Stomach (tissue), 8 donors: ENCODE measurements at regions not wholly inside any gene's neighbourhood (a gene's known extent, or its start where the extent isn't known, plus 50 kb on each side); places are given as distances from the start of the nearest gene placed in this dataset.

Experiments used
- DNase-seq, 2 donors: peaks; one replicate each; pipeline versions ENCODE4 v3.0.0 to v3.0.0-alpha.2; 2013 to 2019
- H3K27ac ChIP-seq, 5 donors: fragments of 200-600 bp in 4 of 5; sonication (generic) in 4 of 5; one replicate each; pipeline ENCODE4 v1.5.1; 2013 to 2019; ENCODE audit warnings: mild to moderate bottlenecking in 1 of 5, moderate library complexity in 1 of 5
- H3K27me3 ChIP-seq, 3 donors: fragments of 200-600 bp; sonication (generic); one replicate each; pipeline ENCODE4 v1.5.1; 2017 to 2019; ENCODE audit warnings: mixed run types in 1 of 3
- H3K36me3 ChIP-seq, 4 donors: fragments of 200-600 bp; sonication (generic); 1 replicate in 3 of 4; 2 replicates in 1 of 4; pipeline ENCODE4 v1.5.1; 2016 to 2019
- H3K4me1 ChIP-seq, 4 donors: fragments of 200-600 bp; sonication (generic); one replicate each; pipeline ENCODE4 v1.5.1; 2016 to 2019
- H3K4me3 ChIP-seq, 4 donors: fragments of 200-600 bp; sonication (generic) in 3 of 4; one replicate each; pipeline ENCODE4 v1.5.1; 2016 to 2019; ENCODE audit warnings: mild to moderate bottlenecking in 1 of 4
- H3K9me3 ChIP-seq, 4 donors: fragments of 200-600 bp; sonication (generic); one replicate each; pipeline ENCODE4 v1.5.1; 2016 to 2019
- EP300 ChIP-seq: sonication (generic); formaldehyde crosslinking; IDR thresholded peaks from one replicate; pipeline ENCODE4 v1.6.1; 2017; ENCODE audit warnings: antibody characterized with exemption
- POLR2A ChIP-seq, 4 donors: fragments of 450-650 bp; IDR thresholded peaks; one replicate each; pipeline ENCODE4 v1.6.1; 2016; ENCODE audit warnings: antibody characterized with exemption in 4 of 4, control low read depth in 2 of 4, mild to moderate bottlenecking in 1 of 4, moderate library complexity in 1 of 4
- POLR2AphosphoS5 ChIP-seq, 3 donors: sonication (generic); formaldehyde crosslinking; IDR thresholded peaks; one replicate each; pipeline ENCODE4 v1.6.1; 2016; ENCODE audit warnings: antibody characterized with exemption in 3 of 3
- WGBS, 5 donors: extraction: QIAGEN DNeasy Blood & Tissue Kit in 3 of 5; methylation state at CpG; one replicate each; pipeline versions ENCODE4 v1.1.5 to v1.1.7; 2013 to 2018; 5-methylcytosine and 5-hydroxymethylcytosine counted together
- intact Hi-C: fragments of 100-400 bp; cut with DNase I; formaldehyde crosslinking; loops from one replicate; pipeline ENCODE4 v1.15.1; 2023; ENCODE audit warnings: low total_unique reads
- TF ChIP-seq, protein P1 (sequence below), 7 experiments: fragments of 450-650 bp in 4 of 7; fragments of 200-600 bp in 3 of 7; sonication (generic) in 3 of 7; IDR thresholded peaks; one replicate each; pipeline ENCODE4 v1.5.1; 2016 to 2019; ENCODE audit warnings: antibody characterized with exemption in 7 of 7, control low read depth in 2 of 7, mild to moderate bottlenecking in 1 of 7
- donor health status: healthy with polysubstance abuse.
- donor health status: Bipolar disorder and iron deficiency.
- donor health status: healthy.

GRCh38 chr14:26217778-26218177 is 380.1 kb downstream of the NOVA1 start:
- Histone ChIP-seq H3K4me3 (no peak overlapping the region), H3K27me3 (no peaks in the 10 kb centered on the region), H3K9me3 (peaks cover 0 to 4% (median 0%) of the 10 kb centered on the region in 4 donors), H3K36me3 (no peaks in the 10 kb centered on the region), H3K4me1 (no peaks in the 10 kb centered on the region), H3K27ac (no peak overlapping the region)
- intact Hi-C loops: no loop called here
- TF ChIP-seq POLR2AphosphoS5 (IDR thresholded peaks at IDR 0.05): no peak
- TF ChIP-seq, protein P1, sequence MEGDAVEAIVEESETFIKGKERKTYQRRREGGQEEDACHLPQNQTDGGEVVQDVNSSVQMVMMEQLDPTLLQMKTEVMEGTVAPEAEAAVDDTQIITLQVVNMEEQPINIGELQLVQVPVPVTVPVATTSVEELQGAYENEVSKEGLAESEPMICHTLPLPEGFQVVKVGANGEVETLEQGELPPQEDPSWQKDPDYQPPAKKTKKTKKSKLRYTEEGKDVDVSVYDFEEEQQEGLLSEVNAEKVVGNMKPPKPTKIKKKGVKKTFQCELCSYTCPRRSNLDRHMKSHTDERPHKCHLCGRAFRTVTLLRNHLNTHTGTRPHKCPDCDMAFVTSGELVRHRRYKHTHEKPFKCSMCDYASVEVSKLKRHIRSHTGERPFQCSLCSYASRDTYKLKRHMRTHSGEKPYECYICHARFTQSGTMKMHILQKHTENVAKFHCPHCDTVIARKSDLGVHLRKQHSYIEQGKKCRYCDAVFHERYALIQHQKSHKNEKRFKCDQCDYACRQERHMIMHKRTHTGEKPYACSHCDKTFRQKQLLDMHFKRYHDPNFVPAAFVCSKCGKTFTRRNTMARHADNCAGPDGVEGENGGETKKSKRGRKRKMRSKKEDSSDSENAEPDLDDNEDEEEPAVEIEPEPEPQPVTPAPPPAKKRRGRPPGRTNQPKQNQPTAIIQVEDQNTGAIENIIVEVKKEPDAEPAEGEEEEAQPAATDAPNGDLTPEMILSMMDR (IDR thresholded peaks at IDR 0.05): no peak
- TF ChIP-seq POLR2A (IDR thresholded peaks at IDR 0.05): no peak
- no peak for TF ChIP-seq EP300
- WGBS, 5 donors: 72 to 90% (median 83%) methylated on average over 2 of the region's 2 CpGs
- DNase-seq: peak in 1 of 2 donors; percentile 22

GRCh38 chr14:26216786-26217185 is 381.0 kb downstream of the NOVA1 start:
- 76 to 81% (median 78%) methylated on average over 5 of the region's 5 CpGs for WGBS, 5 donors
- H3K4me1 ChIP-seq: no peaks in the 10 kb centered on the region
- H3K9me3 ChIP-seq: peaks cover 0 to 4% (median 0%) of the 10 kb centered on the region in 4 donors
- no peak overlapping the region for H3K4me3 ChIP-seq
- DNase-seq: peak in 1 of 2 donors; percentile 15
- H3K36me3 ChIP-seq: no peaks in the 10 kb centered on the region
- TF ChIP-seq EP300 (no peak), POLR2A (IDR thresholded peaks at IDR 0.05) (no peak), POLR2AphosphoS5 (IDR thresholded peaks at IDR 0.05) (no peak)
- TF ChIP-seq, protein P1 (IDR thresholded peaks at IDR 0.05): no peak
- no peaks in the 10 kb centered on the region for H3K27me3 ChIP-seq
- no peak overlapping the region for H3K27ac ChIP-seq
- intact Hi-C loops: no loop called here

DNA sequence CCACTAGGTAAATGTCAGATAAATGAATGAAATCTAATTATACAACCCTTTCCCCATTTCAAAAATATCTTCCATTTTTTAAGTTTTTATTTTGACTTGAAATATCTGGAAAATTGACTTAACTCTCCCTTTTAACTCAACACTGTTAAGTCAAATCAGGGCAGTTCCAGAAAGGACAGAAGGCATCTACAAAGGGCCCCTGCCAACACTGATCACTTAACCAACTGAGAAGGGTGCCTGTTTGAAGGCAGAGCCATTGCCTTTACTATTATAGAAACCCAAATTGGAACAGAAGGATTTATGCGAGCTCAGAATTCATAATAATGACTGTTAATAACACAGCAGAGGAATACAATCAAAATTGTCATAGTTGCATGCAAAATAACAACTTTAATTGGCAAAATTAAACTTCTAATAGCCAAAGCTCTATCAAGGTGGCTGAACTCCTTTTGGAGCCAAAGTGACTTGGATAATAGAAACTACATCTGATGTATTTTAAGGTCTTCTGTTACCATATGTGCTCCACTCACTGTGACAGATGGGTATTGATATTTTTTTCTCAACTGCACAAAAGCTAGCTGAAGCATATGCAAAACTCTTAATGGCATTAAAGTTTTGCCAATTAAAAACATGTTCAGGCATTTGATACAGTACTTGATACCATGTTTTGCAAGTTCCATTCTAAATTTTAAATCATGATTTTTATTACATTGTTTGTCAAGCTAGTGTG is 383.8 kb downstream of the NOVA1 start:
- no peak overlapping the region for H3K4me3 ChIP-seq
- 81 to 89% (median 84%) methylated on average over 1 of the region's 1 CpG for WGBS, 5 donors

DNA sequence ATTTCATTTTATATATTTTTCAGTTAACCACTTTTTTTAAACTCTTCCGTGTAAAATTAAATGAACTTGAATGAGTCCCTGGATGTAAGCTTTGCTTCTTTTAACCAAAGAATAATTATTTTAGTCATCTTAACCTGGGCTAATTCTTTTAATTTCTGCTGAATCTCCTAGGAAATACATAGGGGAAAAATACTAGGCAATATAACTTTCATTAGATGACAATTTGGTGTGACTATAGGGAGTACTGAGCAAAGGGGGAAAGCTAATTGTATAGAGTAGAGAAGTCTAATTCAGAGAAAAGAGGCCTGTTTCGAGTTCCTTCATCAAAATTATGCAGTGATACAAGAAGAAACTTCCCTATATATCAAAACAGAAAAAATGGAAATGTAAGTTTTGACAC is 388.1 kb downstream of the NOVA1 start:
- WGBS, 5 donors: 38 to 83% (median 68%) methylated on average over 2 of the region's 2 CpGs
- intact Hi-C loops: no loop called here

More for the DNA sequence above, 383.8 kb downstream of the NOVA1 start:
- Histone ChIP-seq H3K9me3 (no peaks in the 10 kb centered on the region), H3K4me1 (no peaks in the 10 kb centered on the region), H3K36me3 (no peaks in the 10 kb centered on the region), H3K27ac (no peak overlapping the region), H3K27me3 (no peaks in the 10 kb centered on the region)
- intact Hi-C loops: no loop called here
- no peak for DNase-seq
- TF ChIP-seq POLR2AphosphoS5 (IDR thresholded peaks at IDR 0.05): no peak
- no peak for TF ChIP-seq POLR2A (IDR thresholded peaks at IDR 0.05)
- TF ChIP-seq, protein P1 (IDR thresholded peaks at IDR 0.05): no peak
- no peak for TF ChIP-seq EP300

More for the DNA sequence above, 388.1 kb downstream of the NOVA1 start:
- peaks cover 0 to 8% (median 4%) of the 10 kb centered on the region in 4 donors for H3K4me1 ChIP-seq
- H3K36me3 ChIP-seq: no peaks in the 10 kb centered on the region
- no peak for TF ChIP-seq EP300
- TF ChIP-seq, protein P1 (IDR thresholded peaks at IDR 0.05): no peak
- TF ChIP-seq POLR2AphosphoS5 (IDR thresholded peaks at IDR 0.05): no peak
- TF ChIP-seq POLR2A (IDR thresholded peaks at IDR 0.05): no peak
- no peak overlapping the region for H3K27ac ChIP-seq
- H3K4me3 ChIP-seq: no peak overlapping the region
- DNase-seq: no peak
- H3K9me3 ChIP-seq: no peaks in the 10 kb centered on the region
- peaks cover 0 to 11% (median 5%) of the 10 kb centered on the region in 3 donors for H3K27me3 ChIP-seq
